ENCODE measurements at regions not wholly inside any gene's neighbourhood (a gene's known extent, or its start where the extent isn't known, plus 50 kb on each side); places are given as distances from the start of the nearest gene placed in this dataset.

DNA sequence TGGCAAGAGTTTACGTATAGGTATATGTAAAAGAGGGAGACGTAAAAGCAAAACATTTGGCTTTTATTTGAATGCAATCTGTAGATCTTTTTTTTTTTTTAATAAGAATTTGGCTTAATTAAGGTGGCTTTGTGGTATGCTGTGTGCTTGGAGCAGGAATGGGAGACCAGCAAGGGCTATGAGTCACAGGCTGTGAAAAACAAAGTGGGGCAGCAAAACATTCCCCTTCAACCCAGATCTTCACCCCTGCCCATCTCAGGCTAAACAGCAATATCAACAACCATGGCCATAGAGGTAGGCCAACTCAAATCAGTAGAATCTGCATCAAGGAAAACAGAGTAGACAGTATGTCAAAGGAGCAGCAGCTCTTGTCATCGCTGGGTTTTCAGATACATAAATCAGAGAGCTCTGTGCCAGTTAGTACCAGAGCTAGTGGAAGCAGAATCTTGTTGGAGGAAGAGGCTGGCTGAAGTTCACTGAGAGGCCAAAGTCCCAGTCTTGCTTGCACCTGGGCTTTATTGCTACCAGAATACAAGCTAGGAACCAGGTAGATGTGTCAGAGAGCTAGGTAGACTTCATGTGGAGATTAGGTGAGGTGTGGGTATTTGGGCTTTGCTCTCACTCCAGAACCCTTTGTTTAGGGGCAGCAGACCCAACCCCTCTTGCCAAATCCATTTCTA is 191.5 kb upstream of the FANCL start (continued):
- no peak for TF ChIP-seq CHD2 (IDR thresholded peaks at IDR 0.05; ENCODE audit: low read length)
- no peak for TF ChIP-seq SP2 (IDR thresholded peaks at IDR 0.05; ENCODE audit: low read length)
- TF ChIP-seq KDM4A (IDR thresholded peaks at IDR 0.05; ENCODE audit: low read depth, low read length, severe bottlenecking), result no peak
- no peak for TF ChIP-seq TBP (IDR thresholded peaks at IDR 0.05; ENCODE audit: low read depth, low read length)
- no peak for TF ChIP-seq RNF2 (IDR thresholded peaks at IDR 0.05; ENCODE audit: borderline replicate concordance, low read depth, low read length, missing control alignments, poor library complexity, severe bottlenecking)
- TF ChIP-seq RFX5 (IDR thresholded peaks at IDR 0.05; ENCODE audit: borderline replicate concordance, low read depth, low read length), result no peak
- no peak for TF ChIP-seq ASH2L (IDR thresholded peaks at IDR 0.05; ENCODE audit: low read length)
